GM23248 (cell line): ENCODE measurements at regions not wholly inside any gene's neighbourhood (a gene's known extent, or its start where the extent isn't known, plus 50 kb on each side); places are given as distances from the start of the nearest gene placed in this dataset.

ENCODE experiments used
- EZH2 ChIP-seq: fragments of 200-600 bp; sonication (generic); IDR thresholded peaks from 2 replicates; pipeline ENCODE4 v1.6.1; 2018; ENCODE audit warnings: antibody characterized with exemption, mild to moderate bottlenecking; ENCODE audit not compliant: insufficient read depth, poor library complexity, severe bottlenecking
- EZH2phosphoT487 ChIP-seq: fragments of 200-600 bp; sonication (generic); IDR thresholded peaks from 2 replicates; pipeline ENCODE4 v1.6.1; 2018; ENCODE audit warnings: antibody characterized with exemption, moderate library complexity, mild to moderate bottlenecking, low read depth; ENCODE audit not compliant: insufficient read depth

GRCh38 chr14:44791730-44792129 is 170.0 kb downstream of the KLHL28 start:
- no peak for TF ChIP-seq EZH2phosphoT487
- no peak for TF ChIP-seq EZH2
